Right ventricle myocardium inferior (tissue), 1 donor: ENCODE measurements at regions not wholly inside any gene's neighbourhood (a gene's known extent, or its start where the extent isn't known, plus 50 kb on each side); places are given as distances from the start of the nearest gene placed in this dataset.

Experiments
- ATAC-seq: fragments of 200-7000 bp; cut with Tn5 transposase; one replicate; pipeline ENCODE4 v1.9.1; 2020; ENCODE audit warnings: mild to moderate bottlenecking, moderate library complexity
- DNase-seq: peaks from one replicate; pipeline ENCODE4 v3.0.0; 2021; ENCODE audit errors: missing footprints
- intact Hi-C: fragments of 100-400 bp; cut with DNase I; formaldehyde crosslinking; loops from one replicate; pipeline ENCODE4 v1.11.0; 2022
- donor health status: DM: no; HTN: yes; CAD: no; lungs with severe emphysema.

- DNase-seq (no peak), ATAC-seq (no peak)
- intact Hi-C loops = no loop called here
Measured at GRCh38 chr12:60844101-60844500, 1248.3 kb downstream of the SLC16A7 start.

- intact Hi-C loops = no loop called here
- ATAC-seq (no peak), DNase-seq (no peak)
Measured at GRCh38 chr12:60844875-60845274, 1249.0 kb downstream of the SLC16A7 start.

GRCh38 chr12:60845696-60846095 lies 1249.9 kb downstream of the SLC16A7 start:
- intact Hi-C loops = no loop called here
- DNase-seq (no peak), ATAC-seq (no peak)

- DNase-seq = no peak
- intact Hi-C loops = no loop called here
- ATAC-seq = no peak
Measured at GRCh38 chr12:60847281-60847680, 1251.5 kb downstream of the SLC16A7 start.

GRCh38 chr12:60849723-60850122 lies 1253.9 kb downstream of the SLC16A7 start:
- no peak for DNase-seq
- intact Hi-C loops = no loop called here
- no peak for ATAC-seq

- DNase-seq (no peak), ATAC-seq (no peak)
- intact Hi-C loops = no loop called here
Measured at GRCh38 chr12:60853407-60853806, 1257.6 kb downstream of the SLC16A7 start.

GRCh38 chr12:60863421-60863820 lies 1267.6 kb downstream of the SLC16A7 start:
- ATAC-seq = no peak
- DNase-seq = no peak
- intact Hi-C loops = no loop called here

- ATAC-seq = no peak
- intact Hi-C loops = no loop called here
- DNase-seq = no peak
Measured at GRCh38 chr12:60872219-60872618, 1276.4 kb downstream of the SLC16A7 start.

GRCh38 chr12:60872850-60873713 lies 1277.3 kb downstream of the SLC16A7 start:
- intact Hi-C loops = no loop called here
- ATAC-seq = no peak

GRCh38 chr12:60874091-60874490 lies 1278.3 kb downstream of the SLC16A7 start:
- DNase-seq (no peak), ATAC-seq (no peak)
- intact Hi-C loops = no loop called here

More at GRCh38 chr12:60872850-60873713, 1277.3 kb downstream of the SLC16A7 start:
- peak; percentile 58 for DNase-seq

GRCh38 chr12:60920841-60921495 lies 1325.1 kb downstream of the SLC16A7 start:
- ATAC-seq = no peak
- DNase-seq = no peak
- intact Hi-C loops = no loop called here

- intact Hi-C loops = no loop called here
- ATAC-seq = no peak
- no peak for DNase-seq
Measured at GRCh38 chr12:60921541-60921940, 1325.7 kb downstream of the SLC16A7 start.

GRCh38 chr12:60926256-60926655 lies 1330.4 kb downstream of the SLC16A7 start:
- no peak for ATAC-seq
- intact Hi-C loops = no loop called here
- no peak for DNase-seq

- ATAC-seq = no peak
- intact Hi-C loops = no loop called here
- no peak for DNase-seq
Measured at GRCh38 chr12:60930151-60930550, 1330.1 kb upstream of the USP15 start.

- DNase-seq (no peak), ATAC-seq (no peak)
- intact Hi-C loops = no loop called here
Measured at GRCh38 chr12:60935981-60936761, 1324.0 kb upstream of the USP15 start.

- ATAC-seq (no peak), DNase-seq (no peak)
- intact Hi-C loops = no loop called here
Measured at GRCh38 chr12:60947533-60947932, 1312.7 kb upstream of the USP15 start.

- DNase-seq (no peak), ATAC-seq (no peak)
- intact Hi-C loops = no loop called here
Measured at GRCh38 chr12:60967128-60967527, 1293.1 kb upstream of the USP15 start.

GRCh38 chr12:60977966-60978365 lies 1282.2 kb upstream of the USP15 start:
- intact Hi-C loops = no loop called here
- DNase-seq (no peak), ATAC-seq (no peak)

- DNase-seq (no peak), ATAC-seq (no peak)
- intact Hi-C loops = no loop called here
Measured at GRCh38 chr12:60980558-60980957, 1279.6 kb upstream of the USP15 start.

GRCh38 chr12:60981473-60981872 lies 1278.7 kb upstream of the USP15 start:
- DNase-seq (no peak), ATAC-seq (no peak)
- intact Hi-C loops = no loop called here
